ENCODE measurements at regions not wholly inside any gene's neighbourhood (a gene's known extent, or its start where the extent isn't known, plus 50 kb on each side); places are given as distances from the start of the nearest gene placed in this dataset.

GRCh38 chr5:166509085-166509484, 1782.4 kb upstream of the WWC1 start:
- Histone ChIP-seq H3K27ac (ENCODE audit: low read depth in 1 of 2, low read length in 2 of 2) (no peak overlapping the region), H3K4me3 (replicated peaks in 1 of 3; ENCODE audit: low read depth in 2 of 3, low read length in 3 of 3) (no peak overlapping the region), H3K9me3 (replicated peaks in 1 of 2; ENCODE audit: control insufficient read depth in 1 of 2, insufficient read depth in 1 of 2, low read length in 2 of 2) (peaks cover 7 to 8% of the 10 kb centered on the region in 2 donors), H2AFZ (ENCODE audit: insufficient read depth, low read depth, low read length, poor library complexity, severe bottlenecking) (no peak overlapping the region), H3K4me2 (replicated peaks; ENCODE audit: extremely low read depth, low read length, poor library complexity, severe bottlenecking) (no peak overlapping the region), H3K79me2 (ENCODE audit: insufficient read depth, low read length) (no peaks in the 10 kb centered on the region), H3K27me3 (ENCODE audit: control insufficient read depth in 2 of 2, insufficient read depth in 2 of 2, low read length in 2 of 2) (no peaks in the 10 kb centered on the region), H3K36me3 (replicated peaks in 1 of 2; ENCODE audit: control insufficient read depth in 1 of 2, insufficient read depth in 2 of 2, low read length in 2 of 2) (no peaks in the 10 kb centered on the region), H3K4me1 (ENCODE audit: control insufficient read depth in 1 of 2, insufficient read depth in 2 of 2, low read length in 2 of 2) (no peaks in the 10 kb centered on the region), H4K20me1 (ENCODE audit: insufficient read depth, low read length) (no peaks in the 10 kb centered on the region), H3K9ac (ENCODE audit: insufficient read depth, low read length, poor library complexity, severe bottlenecking) (no peak overlapping the region)
- Mint-ChIP-seq H3K36me3 (no peaks in the 10 kb centered on the region), H3K4me3 (no peak overlapping the region), H3K4me1 (no peaks in the 10 kb centered on the region), H3K9me3 (peaks cover 0 to 9% (median 4%) of the 10 kb centered on the region in 7 donors), H3K27me3 (ENCODE audit: low read depth in 3 of 3) (peaks cover 0 to 2% (median 0%) of the 10 kb centered on the region in 3 donors), H3K27ac (no peak overlapping the region)
- no CpG with 5 or more reads among the region's 3 CpGs for WGBS (ENCODE audit: insufficient coverage)
- DNase-seq, result no peak
- TF ChIP-seq CTCF (IDR thresholded peaks at IDR 0.05), result no peak
- intact Hi-C loops (cut with micrococcal nuclease), result loop anchor here in 1 of 2 donors (2.0 kb wide), 1 partner anchor 52 kb away; no protein-coding TSS in a partner anchor

GRCh38 chr5:166517976-166518375, 1773.5 kb upstream of the WWC1 start:
- WGBS (ENCODE audit: insufficient coverage), result 100% methylated on average over 1 of the region's 5 CpGs
- Histone ChIP-seq H3K4me3 (replicated peaks in 1 of 3; ENCODE audit: low read depth in 2 of 3, low read length in 3 of 3) (no peak overlapping the region), H4K20me1 (ENCODE audit: insufficient read depth, low read length) (no peaks in the 10 kb centered on the region), H3K27me3 (ENCODE audit: control insufficient read depth in 2 of 2, insufficient read depth in 2 of 2, low read length in 2 of 2) (no peaks in the 10 kb centered on the region), H3K79me2 (ENCODE audit: insufficient read depth, low read length) (no peaks in the 10 kb centered on the region), H3K4me1 (ENCODE audit: control insufficient read depth in 1 of 2, insufficient read depth in 2 of 2, low read length in 2 of 2) (no peaks in the 10 kb centered on the region), H3K27ac (ENCODE audit: low read depth in 1 of 2, low read length in 2 of 2) (no peak overlapping the region), H3K36me3 (replicated peaks in 1 of 2; ENCODE audit: control insufficient read depth in 1 of 2, insufficient read depth in 2 of 2, low read length in 2 of 2) (no peaks in the 10 kb centered on the region), H3K9me3 (replicated peaks in 1 of 2; ENCODE audit: control insufficient read depth in 1 of 2, insufficient read depth in 1 of 2, low read length in 2 of 2) (peaks cover 2 to 7% of the 10 kb centered on the region in 2 donors), H3K9ac (ENCODE audit: insufficient read depth, low read length, poor library complexity, severe bottlenecking) (no peak overlapping the region), H2AFZ (ENCODE audit: insufficient read depth, low read depth, low read length, poor library complexity, severe bottlenecking) (no peak overlapping the region), H3K4me2 (replicated peaks; ENCODE audit: extremely low read depth, low read length, poor library complexity, severe bottlenecking) (no peak overlapping the region)
- no peak for DNase-seq
- H3K27ac Mint-ChIP-seq, result no peak overlapping the region
- no peaks in the 10 kb centered on the region for H3K36me3 Mint-ChIP-seq
- intact Hi-C loops (cut with micrococcal nuclease), result no loop called here
- peaks cover 0 to 2% (median 0%) of the 10 kb centered on the region in 3 donors for H3K27me3 Mint-ChIP-seq (ENCODE audit: low read depth in 3 of 3)
- TF ChIP-seq CTCF (IDR thresholded peaks at IDR 0.05), result no peak
- H3K4me3 Mint-ChIP-seq, result no peak overlapping the region
- no peaks in the 10 kb centered on the region for H3K4me1 Mint-ChIP-seq
- peaks cover 2 to 7% (median 3%) of the 10 kb centered on the region in 7 donors for H3K9me3 Mint-ChIP-seq

Data from CD14-positive monocyte (primary cell).